EL (cell line): ENCODE measurements at regions not wholly inside any gene's neighbourhood (a gene's known extent, or its start where the extent isn't known, plus 50 kb on each side); places are given as distances from the start of the nearest gene placed in this dataset.
A peak's percentile ranks its signal among the peaks of the same experiment; 100 is the strongest.

Experiments
- DNase-seq: peaks from one replicate; pipeline ENCODE4 v3.0.0-alpha.2; 2016

DNA sequence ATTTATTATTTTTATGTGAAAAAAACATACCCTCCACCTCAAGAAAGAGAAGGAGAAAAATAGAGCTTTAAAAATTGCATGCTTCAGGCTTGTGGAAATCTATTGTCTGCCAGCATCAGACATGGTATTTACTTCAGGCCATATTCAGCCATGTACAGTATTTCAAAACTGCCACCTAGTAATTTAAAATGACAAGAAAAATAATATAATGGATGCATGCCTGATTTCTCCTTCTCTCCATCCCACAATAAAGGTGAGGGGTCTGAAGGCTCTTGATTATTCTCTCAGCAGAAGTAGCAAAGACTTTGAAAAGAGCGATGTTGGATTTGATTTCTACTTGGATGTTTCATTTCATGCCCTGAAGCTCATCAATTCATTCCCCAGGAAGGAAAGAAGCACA, 250.7 kb downstream of the TBC1D4 start:
- DNase-seq: no peak

DNA sequence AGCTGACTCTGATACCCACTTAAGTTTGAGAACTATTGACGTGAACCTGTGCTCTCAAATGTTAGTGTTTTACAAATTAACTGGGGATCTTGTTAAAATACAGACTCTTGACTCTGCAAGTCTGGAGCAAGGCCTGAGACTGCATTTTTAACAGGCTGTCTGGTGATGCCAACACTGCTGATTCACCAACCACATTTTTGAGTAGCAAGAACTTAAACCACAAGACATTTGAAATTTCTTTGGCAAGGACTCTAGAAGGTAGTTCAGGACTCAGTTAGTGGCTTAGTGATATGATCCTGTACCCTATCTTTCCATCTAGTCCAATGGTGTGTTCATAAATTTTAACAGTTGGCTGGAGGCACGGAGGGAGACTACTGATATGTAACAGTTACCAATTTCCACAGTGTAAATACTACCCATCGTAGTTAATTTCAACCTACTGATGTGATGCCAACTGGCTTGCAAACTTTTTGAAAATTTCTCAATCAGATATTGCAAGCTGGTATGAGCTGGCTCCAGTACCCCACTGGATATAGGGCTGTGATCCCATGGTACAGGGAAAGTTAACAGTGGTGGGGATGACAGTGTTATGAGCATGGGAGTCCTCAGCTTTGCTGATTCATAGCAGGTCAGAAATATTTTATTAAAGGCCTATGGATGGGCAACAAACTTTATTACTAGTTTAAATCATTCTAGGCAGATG, 255.1 kb downstream of the TBC1D4 start:
- DNase-seq: peak; percentile 91

DNA sequence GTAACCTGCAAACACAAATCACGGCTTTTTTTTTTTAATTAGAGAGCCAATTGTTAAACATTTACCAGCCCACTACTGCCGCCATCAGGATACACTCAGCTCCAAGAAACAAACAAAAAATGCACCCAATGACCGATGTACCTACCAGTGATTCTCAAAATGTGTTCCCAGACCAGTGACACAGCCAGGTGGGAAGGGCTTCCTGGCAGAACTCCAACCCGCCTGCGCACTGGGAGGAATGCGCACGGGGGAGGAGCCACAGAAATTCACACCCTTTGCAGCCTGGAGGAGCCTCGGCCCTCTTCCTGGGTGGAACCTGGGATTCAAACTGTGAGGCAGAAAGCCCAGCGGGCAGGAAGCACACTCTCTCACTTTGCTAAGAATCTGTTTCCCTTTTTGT, 255.9 kb downstream of the TBC1D4 start:
- DNase-seq: peak; percentile 12

- no peak for DNase-seq
These were observed 256.5 kb downstream of the TBC1D4 start for GRCh38 chr13:75225288-75226032.

GRCh38 chr13:75224053-75224742, 257.8 kb downstream of the TBC1D4 start:
- DNase-seq: no peak

DNA sequence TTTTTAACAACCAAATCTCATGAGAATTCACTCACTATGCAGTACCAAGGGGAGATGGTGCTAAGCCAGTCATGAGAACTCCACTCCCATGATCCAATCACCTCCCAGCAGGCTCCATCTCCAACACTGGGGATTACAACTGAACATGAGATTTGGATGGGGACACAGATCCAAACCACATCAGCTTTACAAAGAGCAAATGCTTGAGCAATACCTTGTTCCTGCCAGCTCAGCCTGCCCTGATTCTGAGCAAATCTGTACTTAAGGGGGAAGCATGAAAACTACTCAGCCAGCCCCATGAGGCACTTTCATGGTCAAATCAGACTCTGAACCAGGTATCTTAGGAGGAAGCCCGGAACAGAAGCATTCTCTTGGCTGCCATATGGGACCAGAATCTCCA, 259.9 kb downstream of the TBC1D4 start:
- no peak for DNase-seq

DNA sequence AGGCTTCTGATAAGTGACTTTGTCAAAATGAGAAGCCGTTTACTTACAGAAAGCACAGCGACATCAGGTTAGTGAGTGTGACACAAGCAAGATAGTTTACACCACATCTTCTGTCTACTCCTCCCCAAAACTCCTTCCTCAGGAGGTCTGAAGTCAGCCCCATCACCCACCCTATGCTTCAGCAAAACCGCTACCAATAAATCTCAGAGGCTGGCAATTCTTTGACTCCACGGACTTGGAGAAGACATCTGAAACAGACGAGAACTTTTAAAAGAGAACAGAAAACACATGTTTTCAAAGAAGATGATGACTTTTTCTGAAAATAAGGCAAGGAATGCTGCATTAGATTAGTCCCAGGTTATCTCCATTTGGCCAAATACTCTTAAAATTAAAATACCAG, 261.1 kb downstream of the TBC1D4 start:
- DNase-seq: no peak

DNA sequence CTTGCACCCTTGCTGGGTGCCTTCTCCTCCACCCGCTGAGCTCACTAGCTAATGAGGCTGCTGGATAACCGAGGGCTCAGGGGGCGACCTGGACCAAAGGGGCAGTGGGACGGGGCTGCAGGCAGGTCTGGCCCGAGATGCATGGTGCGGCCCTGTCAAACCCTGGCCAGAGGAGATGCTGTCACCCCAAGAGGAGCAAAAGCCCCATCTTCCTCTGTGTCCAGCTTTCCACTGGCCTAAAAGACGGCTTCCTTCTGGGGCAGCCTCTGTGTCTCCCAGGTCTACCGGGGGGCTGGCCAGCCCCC, 261.8 kb downstream of the TBC1D4 start:
- DNase-seq: no peak

DNA sequence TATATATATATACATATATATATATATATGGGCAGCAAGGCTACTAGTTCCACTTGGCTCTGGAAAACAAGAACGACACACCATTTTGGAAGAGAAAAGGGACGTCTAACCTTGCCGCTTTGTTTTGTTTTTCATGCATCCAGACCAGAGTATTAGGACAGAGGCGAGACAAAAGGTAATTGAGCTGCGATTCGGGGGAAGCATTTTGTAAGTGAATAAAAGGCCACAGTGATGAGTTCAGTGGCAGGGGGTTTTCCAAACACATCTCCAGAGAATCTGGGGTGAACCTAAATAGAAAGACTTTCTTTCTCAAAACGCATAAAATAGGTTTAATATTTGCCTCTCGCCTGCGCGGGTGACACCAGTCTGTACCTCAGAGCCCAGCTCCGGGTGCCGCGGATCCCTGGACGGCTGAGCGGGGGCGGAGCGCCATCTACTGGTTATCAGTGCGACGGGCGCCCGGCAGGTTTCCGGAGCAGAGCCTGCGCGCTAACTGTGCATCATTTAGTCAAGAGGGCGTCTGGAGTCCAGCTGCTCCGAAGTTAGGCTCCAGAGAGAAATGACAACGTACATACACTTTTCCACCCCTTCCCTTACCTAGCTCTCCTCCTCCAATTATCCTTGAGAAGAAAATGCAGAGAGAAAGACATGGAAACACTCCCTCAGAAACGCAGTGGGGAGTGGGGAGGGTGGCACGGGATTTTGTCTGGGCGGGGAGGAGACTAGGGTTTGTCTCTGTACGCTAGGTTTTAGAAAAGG, 262.3 kb downstream of the TBC1D4 start:
- DNase-seq: peak; percentile 76

DNA sequence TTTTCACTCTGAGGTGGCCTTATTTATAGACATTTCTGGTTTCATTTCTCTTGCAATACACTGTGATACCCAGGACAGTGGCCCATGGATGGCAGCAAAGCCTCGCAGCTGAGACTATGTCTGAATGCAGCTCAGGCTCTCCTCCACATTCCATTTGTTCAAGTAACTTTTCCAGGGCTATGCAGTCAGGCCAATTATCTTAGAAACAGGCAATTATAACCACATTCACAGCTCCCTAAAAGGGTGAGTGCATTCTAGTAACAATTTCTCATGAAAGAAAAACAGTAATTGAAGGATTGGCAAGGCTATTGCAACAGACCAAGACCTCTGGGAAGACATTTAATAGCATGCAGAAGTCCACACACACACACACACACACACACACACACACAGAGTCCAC, 264.0 kb downstream of the TBC1D4 start:
- DNase-seq: peak; percentile 62

- DNase-seq: no peak
These were observed 265.9 kb downstream of the TBC1D4 start for GRCh38 chr13:75216038-75216437.

- no peak for DNase-seq
These were observed 267.1 kb downstream of the TBC1D4 start for GRCh38 chr13:75214846-75215245.

DNA sequence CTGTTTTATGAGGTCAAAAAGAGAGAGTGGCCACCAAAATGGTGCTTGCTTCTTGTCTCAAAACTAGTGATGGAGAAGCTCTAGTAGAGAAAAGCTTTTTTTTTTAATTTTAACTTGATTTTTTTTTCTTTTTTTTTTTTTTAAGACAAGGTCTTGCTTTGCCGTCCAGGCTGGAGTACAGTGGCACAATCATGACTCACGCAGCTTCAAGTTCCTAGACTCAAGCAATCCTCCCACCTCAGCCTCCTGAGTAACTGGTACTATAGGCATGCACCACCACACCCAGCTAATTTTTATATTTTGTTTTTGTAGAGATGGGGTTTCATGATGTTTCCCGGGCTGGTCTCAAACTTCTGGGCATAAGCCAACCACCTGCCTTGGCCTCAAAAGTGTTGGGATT, 279.0 kb downstream of the TBC1D4 start:
- no peak for DNase-seq

DNA sequence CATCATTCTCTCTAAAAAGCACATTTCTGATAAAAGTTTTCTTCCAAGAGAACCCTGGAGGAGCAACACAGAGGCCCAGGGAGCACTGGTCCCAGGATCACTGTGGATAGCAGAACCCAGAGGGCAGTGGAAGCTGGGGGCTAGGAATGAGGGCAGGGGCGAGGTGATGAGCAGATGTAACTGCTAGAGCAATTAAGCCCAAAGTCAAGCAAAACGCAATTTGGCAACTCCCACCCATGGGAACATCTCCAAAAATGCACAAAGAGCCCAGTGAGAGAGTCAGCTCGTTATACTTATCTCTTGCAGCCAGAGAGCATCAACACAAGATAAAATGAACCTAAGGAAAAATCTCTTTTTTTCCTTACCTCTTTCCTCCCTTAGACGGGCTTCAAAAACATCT, 284.2 kb downstream of the TBC1D4 start:
- DNase-seq: no peak

DNA sequence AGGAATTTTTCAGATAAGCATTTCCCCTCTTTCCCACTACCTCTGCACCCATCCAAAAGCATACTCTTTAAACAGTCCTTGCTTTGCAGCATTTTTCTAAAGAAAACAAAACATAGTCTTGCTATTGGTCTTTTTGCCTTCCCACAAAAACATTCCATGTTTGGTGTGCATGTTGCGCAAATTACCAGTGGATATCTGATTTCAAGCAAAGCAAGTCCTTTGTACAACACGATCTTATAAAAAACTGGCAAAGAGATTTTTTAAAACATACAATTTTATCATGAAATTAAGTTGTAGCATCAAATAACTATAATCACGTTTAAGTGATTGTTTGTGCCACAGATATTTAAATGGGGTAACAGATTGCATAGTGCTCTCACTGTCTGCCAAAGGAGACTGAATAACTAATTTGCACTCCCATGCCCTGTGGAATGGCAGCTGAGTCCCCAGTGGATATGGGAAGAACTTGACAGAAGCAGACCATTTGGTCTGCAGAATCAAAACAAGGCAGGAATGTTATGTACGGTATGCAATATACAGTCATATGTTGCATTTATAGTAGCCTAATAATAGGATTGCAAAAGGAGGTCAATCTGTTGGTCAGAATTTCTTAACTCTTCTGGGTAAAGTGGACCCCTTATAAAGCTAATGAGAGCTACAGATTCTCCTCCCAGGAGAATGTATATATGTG, 285.7 kb downstream of the TBC1D4 start:
- DNase-seq: no peak

GRCh38 chr13:75195495-75196146, 286.3 kb downstream of the TBC1D4 start:
- no peak for DNase-seq

GRCh38 chr13:75194717-75195462, 287.1 kb downstream of the TBC1D4 start:
- no peak for DNase-seq

GRCh38 chr13:75186379-75186778, 295.6 kb downstream of the TBC1D4 start:
- no peak for DNase-seq

DNA sequence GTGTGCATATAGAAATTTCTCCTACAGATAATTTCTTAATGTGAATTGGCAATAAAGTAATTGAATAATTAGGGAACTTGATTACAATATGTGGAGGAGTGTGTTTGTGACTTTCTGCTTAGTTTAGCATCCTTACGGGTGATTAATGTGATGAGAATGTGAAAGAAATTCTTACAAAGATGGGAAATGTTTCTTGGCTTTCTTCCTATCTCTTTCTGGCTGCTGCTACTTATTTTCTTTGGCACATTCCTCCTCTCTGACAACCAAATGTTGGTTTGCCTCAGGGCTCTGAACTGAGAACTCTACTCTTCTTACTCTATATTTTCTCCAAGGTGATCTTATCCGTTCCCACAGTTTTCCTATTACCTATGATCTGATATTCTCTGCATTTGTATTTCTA, 300.1 kb downstream of the TBC1D4 start:
- peak; percentile 95 for DNase-seq

- peak; percentile 88 for DNase-seq
These were observed 301.0 kb downstream of the TBC1D4 start for GRCh38 chr13:75180805-75181455.

DNA sequence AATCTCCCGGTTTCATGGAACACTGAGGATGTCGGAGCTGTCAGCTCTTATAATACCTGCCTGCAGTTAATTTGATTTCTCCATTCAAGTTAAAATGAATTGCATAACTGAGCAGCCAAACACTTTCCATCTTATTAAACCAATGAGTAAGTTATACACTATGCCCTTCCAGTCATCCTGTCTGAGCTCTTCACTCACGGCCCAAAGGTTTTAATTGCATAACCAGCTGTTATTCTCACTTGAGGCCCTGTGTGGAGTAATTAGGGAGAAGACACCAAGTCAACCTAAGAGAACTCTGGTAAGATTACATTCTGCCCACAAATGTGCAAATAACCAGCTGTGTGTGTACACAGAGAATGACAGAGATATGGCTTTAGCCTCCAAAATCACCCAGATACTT, 303.5 kb downstream of the TBC1D4 start:
- DNase-seq: no peak
